ENCODE measurements at regions not wholly inside any gene's neighbourhood (a gene's known extent, or its start where the extent isn't known, plus 50 kb on each side); places are given as distances from the start of the nearest gene placed in this dataset.

DNA sequence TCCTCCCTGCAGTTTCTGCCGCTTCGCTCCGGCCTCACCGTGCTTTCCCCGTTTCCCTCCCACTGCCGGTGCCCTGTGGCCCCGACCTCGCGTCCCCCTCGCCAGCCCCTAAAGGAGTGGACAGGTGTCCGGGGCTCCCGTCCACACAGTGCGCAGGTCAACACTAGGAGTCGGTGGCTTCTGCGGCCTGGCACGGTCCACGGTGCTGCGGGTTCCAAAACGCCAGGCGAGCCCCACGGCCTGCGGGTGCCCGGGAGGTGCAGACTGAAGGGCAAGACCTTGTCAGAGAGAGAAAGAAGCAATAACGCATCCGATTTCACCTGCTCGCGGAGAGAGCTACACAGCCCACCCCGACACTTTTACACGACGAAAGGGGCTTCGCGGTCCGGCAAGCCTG is 588.7 kb upstream of the SALL3 start:
- TF ChIP-seq, protein P1, sequence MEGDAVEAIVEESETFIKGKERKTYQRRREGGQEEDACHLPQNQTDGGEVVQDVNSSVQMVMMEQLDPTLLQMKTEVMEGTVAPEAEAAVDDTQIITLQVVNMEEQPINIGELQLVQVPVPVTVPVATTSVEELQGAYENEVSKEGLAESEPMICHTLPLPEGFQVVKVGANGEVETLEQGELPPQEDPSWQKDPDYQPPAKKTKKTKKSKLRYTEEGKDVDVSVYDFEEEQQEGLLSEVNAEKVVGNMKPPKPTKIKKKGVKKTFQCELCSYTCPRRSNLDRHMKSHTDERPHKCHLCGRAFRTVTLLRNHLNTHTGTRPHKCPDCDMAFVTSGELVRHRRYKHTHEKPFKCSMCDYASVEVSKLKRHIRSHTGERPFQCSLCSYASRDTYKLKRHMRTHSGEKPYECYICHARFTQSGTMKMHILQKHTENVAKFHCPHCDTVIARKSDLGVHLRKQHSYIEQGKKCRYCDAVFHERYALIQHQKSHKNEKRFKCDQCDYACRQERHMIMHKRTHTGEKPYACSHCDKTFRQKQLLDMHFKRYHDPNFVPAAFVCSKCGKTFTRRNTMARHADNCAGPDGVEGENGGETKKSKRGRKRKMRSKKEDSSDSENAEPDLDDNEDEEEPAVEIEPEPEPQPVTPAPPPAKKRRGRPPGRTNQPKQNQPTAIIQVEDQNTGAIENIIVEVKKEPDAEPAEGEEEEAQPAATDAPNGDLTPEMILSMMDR (IDR thresholded peaks at IDR 0.05) = no peak
- no peak for TF ChIP-seq POLR2A (IDR thresholded peaks at IDR 0.05)
